Activated CD8-positive, alpha-beta T cell treated with anti-CD3 and anti-CD28 coated beads for 36 hours (primary cell): ENCODE measurements at regions not wholly inside any gene's neighbourhood (a gene's known extent, or its start where the extent isn't known, plus 50 kb on each side); places are given as distances from the start of the nearest gene placed in this dataset.

Experiments used
- ATAC-seq: fragments of 200-7000 bp; cut with Tn5 transposase; one replicate; pipeline ENCODE4 v1.10.0; 2021; ENCODE audit warnings: mild to moderate bottlenecking, moderate library complexity
- CTCF ChIA-PET: fragments of 350-600 bp; sonication (Branson Sonifier 250); formaldehyde crosslinking; loops from one replicate; lab custom pipeline; 2021; ENCODE audit warnings: antibody characterized with exemption; lab: Charles Lee
- POLR2A ChIA-PET: fragments of 350-600 bp; sonication (Branson Sonifier 250); formaldehyde crosslinking; loops from one replicate; lab custom pipeline; 2021; ENCODE audit warnings: antibody characterized with exemption; lab: Charles Lee
- DNase-seq: peaks from one replicate; pipeline ENCODE4 v3.0.0-alpha.2; 2020
- H3K27ac Mint-ChIP-seq: one replicate; pipeline ENCODE4 v1.8.0; 2021; ENCODE audit warnings: mild to moderate bottlenecking, mixed read lengths
- H3K27me3 Mint-ChIP-seq: one replicate; pipeline ENCODE4 v1.8.0; 2021; ENCODE audit warnings: mixed read lengths
- H3K36me3 Mint-ChIP-seq: one replicate; pipeline ENCODE4 v1.8.0; 2021; ENCODE audit warnings: low read depth, mixed read lengths
- H3K4me1 Mint-ChIP-seq: one replicate; pipeline ENCODE4 v1.8.0; 2021; ENCODE audit warnings: low read depth, mixed read lengths
- H3K4me3 Mint-ChIP-seq: one replicate; pipeline ENCODE4 v1.8.0; 2021; ENCODE audit warnings: mild to moderate bottlenecking, moderate library complexity, mixed read lengths
- H3K9me3 Mint-ChIP-seq: one replicate; pipeline ENCODE4 v1.8.0; 2021; ENCODE audit warnings: mixed read lengths
- CTCF ChIP-seq: fragments of 200-600 bp; IDR thresholded peaks from one replicate; pipeline ENCODE4 v1.8.0; 2022; ENCODE audit warnings: antibody characterized with exemption, mild to moderate bottlenecking
- intact Hi-C: fragments of 100-400 bp; cut with micrococcal nuclease; formaldehyde crosslinking; loops from one replicate; pipeline ENCODE4 v1.10.0; 2022

GRCh38 chr5:108590799-108591198 lies 156.9 kb upstream of the FER start:
- Mint-ChIP-seq H3K27ac (no peak overlapping the region), H3K27me3 (peaks cover 15% of the 10 kb centered on the region), H3K36me3 (no peaks in the 10 kb centered on the region), H3K9me3 (no peaks in the 10 kb centered on the region), H3K4me3 (no peak overlapping the region), H3K4me1 (no peaks in the 10 kb centered on the region)
- intact Hi-C loops = no loop called here
- POLR2A ChIA-PET = no interaction called here
- CTCF ChIA-PET = interaction anchor here (1.1 kb wide), 1 partner anchor 156 kb away, joined by 3 read pairs; no protein-coding TSS in a partner anchor
- ATAC-seq (no peak), DNase-seq (no peak)
- no peak for TF ChIP-seq CTCF

GRCh38 chr5:108588323-108588722 lies 159.4 kb upstream of the FER start:
- Mint-ChIP-seq H3K27me3 (peaks cover 16% of the 10 kb centered on the region), H3K36me3 (no peaks in the 10 kb centered on the region), H3K4me1 (no peaks in the 10 kb centered on the region), H3K27ac (no peak overlapping the region), H3K4me3 (no peak overlapping the region), H3K9me3 (no peaks in the 10 kb centered on the region)
- DNase-seq (no peak), ATAC-seq (no peak)
- TF ChIP-seq CTCF = no peak
- ChIA-PET CTCF (no interaction called here), POLR2A (no interaction called here)
- intact Hi-C loops = no loop called here

- ChIA-PET POLR2A (no interaction called here), CTCF (no interaction called here)
- ATAC-seq (no peak), DNase-seq (no peak)
- Mint-ChIP-seq H3K9me3 (no peaks in the 10 kb centered on the region), H3K4me3 (no peak overlapping the region), H3K27me3 (peaks cover 14% of the 10 kb centered on the region), H3K36me3 (no peaks in the 10 kb centered on the region), H3K4me1 (no peaks in the 10 kb centered on the region), H3K27ac (no peak overlapping the region)
- no peak for TF ChIP-seq CTCF
- intact Hi-C loops = no loop called here
Observed at GRCh38 chr5:108587821-108588220, 159.9 kb upstream of the FER start.

GRCh38 chr5:108581026-108581425 lies 166.7 kb upstream of the FER start:
- no peak for DNase-seq

GRCh38 chr5:108579236-108579635 lies 168.5 kb upstream of the FER start:
- CTCF ChIA-PET = no interaction called here
- intact Hi-C loops = no loop called here

More at GRCh38 chr5:108581026-108581425, 166.7 kb upstream of the FER start:
- Mint-ChIP-seq H3K4me3 (no peak overlapping the region), H3K27me3 (peaks cover 14% of the 10 kb centered on the region), H3K9me3 (no peaks in the 10 kb centered on the region), H3K27ac (no peak overlapping the region), H3K36me3 (no peaks in the 10 kb centered on the region), H3K4me1 (no peaks in the 10 kb centered on the region)
- ATAC-seq = no peak
- POLR2A ChIA-PET = no interaction called here
- no peak for TF ChIP-seq CTCF
- CTCF ChIA-PET = interaction anchor here (0.9 kb wide), 1 partner anchor 61 kb away, joined by 3 read pairs; no protein-coding TSS in a partner anchor
- intact Hi-C loops = no loop called here

More at GRCh38 chr5:108579236-108579635, 168.5 kb upstream of the FER start:
- Mint-ChIP-seq H3K9me3 (peaks cover 8% of the 10 kb centered on the region), H3K36me3 (no peaks in the 10 kb centered on the region), H3K27me3 (peaks cover 11% of the 10 kb centered on the region), H3K27ac (no peak overlapping the region), H3K4me1 (no peaks in the 10 kb centered on the region), H3K4me3 (no peak overlapping the region)
- DNase-seq (no peak), ATAC-seq (no peak)
- POLR2A ChIA-PET = no interaction called here
- no peak for TF ChIP-seq CTCF
